ENCODE measurements at regions not wholly inside any gene's neighbourhood (a gene's known extent, or its start where the extent isn't known, plus 50 kb on each side); places are given as distances from the start of the nearest gene placed in this dataset.

- TF ChIP-seq CTCF (IDR thresholded peaks at IDR 0.05) (no peak), POLR2A (IDR thresholded peaks at IDR 0.05) (no peak)
These were observed 435.6 kb upstream of the NPVF start for GRCh38 chr7:25663877-25664276.
